ENCODE measurements at regions not wholly inside any gene's neighbourhood (a gene's known extent, or its start where the extent isn't known, plus 50 kb on each side); places are given as distances from the start of the nearest gene placed in this dataset.

GRCh38 chr4:177974461-177974860, 532.2 kb upstream of the AGA start:
- in situ Hi-C loops (cut with HindIII; ENCODE audit: low sequenced_read_pairs) = no loop called here
- DNase-seq (ENCODE audit: low read depth) = no peak
- H3K4me3 ChIP-seq (ENCODE audit: low read depth, low read length) = no peak overlapping the region
- TF ChIP-seq CTCF (IDR thresholded peaks at IDR 0.05; ENCODE audit: low read depth, low read length, missing control alignments) = no peak

- no peak for TF ChIP-seq CTCF (IDR thresholded peaks at IDR 0.05; ENCODE audit: low read depth, low read length, missing control alignments)
- DNase-seq (ENCODE audit: low read depth) = no peak
- H3K4me3 ChIP-seq (ENCODE audit: low read depth, low read length) = no peak overlapping the region
- in situ Hi-C loops (cut with HindIII; ENCODE audit: low sequenced_read_pairs) = no loop called here
Observed at GRCh38 chr4:177975315-177975987, 533.2 kb upstream of the AGA start.

GRCh38 chr4:177986236-177986635, 544.0 kb upstream of the AGA start:
- TF ChIP-seq CTCF (IDR thresholded peaks at IDR 0.05; ENCODE audit: low read depth, low read length, missing control alignments) = no peak
- DNase-seq (ENCODE audit: low read depth) = no peak
- in situ Hi-C loops (cut with HindIII; ENCODE audit: low sequenced_read_pairs) = no loop called here
- no peak overlapping the region for H3K4me3 ChIP-seq (ENCODE audit: low read depth, low read length)

GRCh38 chr4:177987896-177988295, 545.7 kb upstream of the AGA start:
- no peak overlapping the region for H3K4me3 ChIP-seq (ENCODE audit: low read depth, low read length)
- no peak for DNase-seq (ENCODE audit: low read depth)
- in situ Hi-C loops (cut with HindIII; ENCODE audit: low sequenced_read_pairs) = no loop called here
- TF ChIP-seq CTCF (IDR thresholded peaks at IDR 0.05; ENCODE audit: low read depth, low read length, missing control alignments) = no peak

GRCh38 chr4:177989503-177990201, 547.4 kb upstream of the AGA start:
- DNase-seq (ENCODE audit: low read depth) = no peak
- in situ Hi-C loops (cut with HindIII; ENCODE audit: low sequenced_read_pairs) = no loop called here
- TF ChIP-seq CTCF (IDR thresholded peaks at IDR 0.05; ENCODE audit: low read depth, low read length, missing control alignments) = no peak
- H3K4me3 ChIP-seq (ENCODE audit: low read depth, low read length) = no peak overlapping the region

- no peak for DNase-seq (ENCODE audit: low read depth)
- no peak for TF ChIP-seq CTCF (IDR thresholded peaks at IDR 0.05; ENCODE audit: low read depth, low read length, missing control alignments)
- H3K4me3 ChIP-seq (ENCODE audit: low read depth, low read length) = no peak overlapping the region
- in situ Hi-C loops (cut with HindIII; ENCODE audit: low sequenced_read_pairs) = no loop called here
Observed at GRCh38 chr4:178003098-178003657, 560.9 kb upstream of the AGA start.

Measured in astrocyte of the cerebellum (primary cell).